Osteocyte (in vitro differentiated cells): ENCODE measurements at regions not wholly inside any gene's neighbourhood (a gene's known extent, or its start where the extent isn't known, plus 50 kb on each side); places are given as distances from the start of the nearest gene placed in this dataset.

Experiments used
- DNase-seq: peaks from one replicate; pipeline ENCODE4 v3.0.0; 2021; ENCODE audit warnings: mixed read lengths; ENCODE audit not compliant: unreplicated experiment; ENCODE audit errors: extremely low spot score
- H3K27ac Mint-ChIP-seq: one replicate; pipeline ENCODE4 v1.8.0; 2021; ENCODE audit warnings: mild to moderate bottlenecking, mixed read lengths; ENCODE audit not compliant: unreplicated experiment
- H3K27me3 Mint-ChIP-seq: one replicate; pipeline ENCODE4 v1.8.0; 2021; ENCODE audit warnings: mixed read lengths; ENCODE audit not compliant: unreplicated experiment
- H3K36me3 Mint-ChIP-seq: one replicate; pipeline ENCODE4 v1.8.0; 2021; ENCODE audit warnings: mixed read lengths; ENCODE audit not compliant: unreplicated experiment
- H3K4me1 Mint-ChIP-seq: one replicate; pipeline ENCODE4 v1.8.0; 2021; ENCODE audit warnings: mixed read lengths; ENCODE audit not compliant: unreplicated experiment
- H3K4me3 Mint-ChIP-seq: one replicate; pipeline ENCODE4 v1.8.0; 2021; ENCODE audit warnings: mild to moderate bottlenecking, moderate library complexity, mixed read lengths; ENCODE audit not compliant: unreplicated experiment
- H3K9me3 Mint-ChIP-seq: one replicate; pipeline ENCODE4 v1.8.0; 2021; ENCODE audit warnings: mixed read lengths; ENCODE audit not compliant: unreplicated experiment
- TF ChIP-seq, protein P1 (sequence below): fragments of 200-600 bp; sonication (generic); IDR thresholded peaks from 2 replicates; pipeline ENCODE4 v1.5.0; 2021; ENCODE audit warnings: antibody characterized with exemption, mild to moderate bottlenecking, moderate library complexity

DNA sequence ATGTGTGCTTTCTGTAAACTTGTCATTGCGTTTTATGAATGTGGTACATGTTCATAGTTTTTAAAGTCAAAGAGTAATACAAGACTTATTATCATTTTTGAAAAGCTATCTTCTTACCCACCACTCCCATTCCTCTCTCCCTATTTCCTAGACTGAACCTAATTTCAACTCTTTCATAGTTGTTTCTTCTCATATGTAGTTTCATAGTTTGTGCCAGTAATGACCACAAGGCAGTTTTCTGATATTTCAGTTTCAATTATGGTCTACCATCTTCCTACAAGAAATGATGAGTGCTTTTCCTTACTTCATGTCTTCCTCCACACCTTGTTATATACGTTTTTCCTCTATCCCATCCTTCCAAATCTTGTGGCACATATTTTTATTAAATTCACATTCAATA lies 445.0 kb upstream of the GOLIM4 start:
- DNase-seq, result no peak
- Mint-ChIP-seq H3K4me3 (no peak overlapping the region), H3K27me3 (no peaks in the 10 kb centered on the region), H3K36me3 (no peaks in the 10 kb centered on the region), H3K9me3 (no peaks in the 10 kb centered on the region), H3K27ac (no peak overlapping the region), H3K4me1 (peaks cover 4% of the 10 kb centered on the region)
- TF ChIP-seq, protein P1, sequence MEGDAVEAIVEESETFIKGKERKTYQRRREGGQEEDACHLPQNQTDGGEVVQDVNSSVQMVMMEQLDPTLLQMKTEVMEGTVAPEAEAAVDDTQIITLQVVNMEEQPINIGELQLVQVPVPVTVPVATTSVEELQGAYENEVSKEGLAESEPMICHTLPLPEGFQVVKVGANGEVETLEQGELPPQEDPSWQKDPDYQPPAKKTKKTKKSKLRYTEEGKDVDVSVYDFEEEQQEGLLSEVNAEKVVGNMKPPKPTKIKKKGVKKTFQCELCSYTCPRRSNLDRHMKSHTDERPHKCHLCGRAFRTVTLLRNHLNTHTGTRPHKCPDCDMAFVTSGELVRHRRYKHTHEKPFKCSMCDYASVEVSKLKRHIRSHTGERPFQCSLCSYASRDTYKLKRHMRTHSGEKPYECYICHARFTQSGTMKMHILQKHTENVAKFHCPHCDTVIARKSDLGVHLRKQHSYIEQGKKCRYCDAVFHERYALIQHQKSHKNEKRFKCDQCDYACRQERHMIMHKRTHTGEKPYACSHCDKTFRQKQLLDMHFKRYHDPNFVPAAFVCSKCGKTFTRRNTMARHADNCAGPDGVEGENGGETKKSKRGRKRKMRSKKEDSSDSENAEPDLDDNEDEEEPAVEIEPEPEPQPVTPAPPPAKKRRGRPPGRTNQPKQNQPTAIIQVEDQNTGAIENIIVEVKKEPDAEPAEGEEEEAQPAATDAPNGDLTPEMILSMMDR, result no peak

DNA sequence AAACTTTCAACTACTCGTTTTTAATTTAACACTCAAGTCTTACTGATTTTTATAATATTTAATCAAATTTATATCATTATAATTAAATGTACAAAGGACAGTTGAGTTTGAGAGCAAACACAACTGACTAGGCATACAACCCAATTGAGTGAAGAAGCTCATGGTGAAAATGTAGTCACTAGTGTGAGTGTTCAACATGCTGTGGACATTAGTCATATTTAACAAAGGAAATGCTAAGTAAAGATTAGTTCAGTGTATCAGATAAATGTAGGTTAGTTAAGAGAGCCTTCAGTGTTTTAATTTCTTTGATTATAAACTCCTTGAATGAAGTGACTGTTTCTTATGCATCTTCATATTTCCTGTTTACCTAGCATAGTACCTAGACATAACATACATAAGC lies 444.2 kb upstream of the GOLIM4 start:
- no peak overlapping the region for H3K27ac Mint-ChIP-seq
- TF ChIP-seq, protein P1, result no peak
- no peaks in the 10 kb centered on the region for H3K36me3 Mint-ChIP-seq
- no peaks in the 10 kb centered on the region for H3K4me1 Mint-ChIP-seq
- DNase-seq, result no peak
- H3K27me3 Mint-ChIP-seq, result no peaks in the 10 kb centered on the region
- no peak overlapping the region for H3K4me3 Mint-ChIP-seq
- H3K9me3 Mint-ChIP-seq, result no peaks in the 10 kb centered on the region

DNA sequence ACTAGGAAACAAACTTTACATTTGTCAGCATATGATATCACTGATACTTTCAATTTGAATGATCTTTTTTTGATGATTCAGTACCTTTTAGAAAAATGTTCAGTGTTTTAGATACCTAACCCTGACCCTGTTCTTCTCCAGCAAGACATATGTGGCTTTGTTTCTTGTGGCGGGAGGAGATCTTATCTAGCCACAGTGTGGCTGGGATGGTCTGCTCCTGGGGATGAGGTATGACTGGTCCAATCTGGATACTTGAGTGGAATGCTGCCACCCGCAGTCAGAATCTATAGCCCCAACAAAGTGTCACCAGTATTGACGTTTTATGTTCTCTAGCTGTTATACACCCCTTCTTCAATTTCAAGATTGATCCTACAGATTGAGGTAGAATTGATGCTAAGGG lies 439.0 kb upstream of the GOLIM4 start:
- Mint-ChIP-seq H3K9me3 (peaks cover 5% of the 10 kb centered on the region), H3K4me3 (no peak overlapping the region), H3K36me3 (no peaks in the 10 kb centered on the region), H3K27ac (no peak overlapping the region), H3K27me3 (no peaks in the 10 kb centered on the region), H3K4me1 (peaks cover 5% of the 10 kb centered on the region)
- TF ChIP-seq, protein P1, result no peak
- DNase-seq, result no peak

DNA sequence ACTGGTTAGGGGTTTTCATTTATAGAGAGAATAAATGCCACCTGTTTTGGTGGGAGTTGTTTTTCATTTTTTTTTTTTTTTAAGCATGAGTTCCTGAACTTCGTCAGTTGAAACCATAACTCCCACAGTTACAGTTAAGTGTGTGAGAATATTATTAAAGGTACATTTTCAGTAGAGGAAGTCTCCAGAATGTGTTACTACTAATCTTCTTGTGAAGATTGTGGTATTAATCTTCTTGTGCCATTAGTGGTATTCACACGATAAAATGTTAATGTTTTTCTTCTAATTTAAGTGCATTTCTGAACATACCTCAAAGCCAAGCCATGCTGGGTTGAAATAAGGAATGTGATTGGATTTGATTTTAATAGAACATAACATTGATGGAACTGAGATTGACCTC lies 437.9 kb upstream of the GOLIM4 start:
- H3K4me1 Mint-ChIP-seq, result peaks cover 5% of the 10 kb centered on the region
- peaks cover 5% of the 10 kb centered on the region for H3K9me3 Mint-ChIP-seq

DNA sequence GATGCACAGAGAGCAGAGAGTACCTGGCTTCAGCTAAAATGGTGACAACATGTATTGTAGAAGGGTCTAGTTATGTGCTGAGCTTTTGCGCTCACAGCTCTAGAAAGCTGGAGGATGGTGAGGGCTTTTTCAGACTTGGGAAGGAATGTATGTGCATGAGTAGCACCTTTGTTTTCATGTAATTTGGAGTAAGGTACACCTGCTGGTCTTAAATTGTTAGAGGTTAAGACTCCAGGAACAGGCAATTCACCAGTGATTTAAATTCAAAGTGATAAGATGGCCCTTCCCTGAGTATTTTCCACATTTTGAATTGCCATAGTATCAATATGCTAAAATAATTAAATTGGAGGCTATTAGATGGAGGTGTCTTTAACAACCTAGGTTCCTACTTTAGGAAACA lies 436.4 kb upstream of the GOLIM4 start:
- TF ChIP-seq, protein P1, result no peak
- Mint-ChIP-seq H3K27me3 (no peaks in the 10 kb centered on the region), H3K27ac (no peak overlapping the region), H3K4me1 (peaks cover 5% of the 10 kb centered on the region), H3K4me3 (no peak overlapping the region), H3K9me3 (peaks cover 5% of the 10 kb centered on the region), H3K36me3 (no peaks in the 10 kb centered on the region)
- DNase-seq, result no peak

More for the DNA sequence above, 437.9 kb upstream of the GOLIM4 start:
- H3K27ac Mint-ChIP-seq, result no peak overlapping the region
- H3K36me3 Mint-ChIP-seq, result no peaks in the 10 kb centered on the region
- DNase-seq, result no peak
- H3K4me3 Mint-ChIP-seq, result no peak overlapping the region
- H3K27me3 Mint-ChIP-seq, result no peaks in the 10 kb centered on the region
- TF ChIP-seq, protein P1, result no peak
